Peyer's patch (tissue), 4 donors: ENCODE measurements at regions not wholly inside any gene's neighbourhood (a gene's known extent, or its start where the extent isn't known, plus 50 kb on each side); places are given as distances from the start of the nearest gene placed in this dataset.

ENCODE experiments used
- CTCF ChIP-seq, 6 experiments: fragments of 450-650 bp in 4 of 6; fragments of 200-600 bp in 2 of 6; sonication (generic) in 1 of 6; IDR thresholded peaks; one replicate each; pipeline ENCODE4 v1.5.1; 2017 to 2019; ENCODE audit warnings: antibody characterized with exemption in 6 of 6, mild to moderate bottlenecking in 3 of 6, moderate library complexity in 1 of 6
- POLR2A ChIP-seq, 2 donors: fragments of 450-650 bp; IDR thresholded peaks; one replicate each; pipeline ENCODE4 v1.5.1; 2017; ENCODE audit warnings: antibody characterized with exemption in 2 of 2, mild to moderate bottlenecking in 2 of 2, moderate library complexity in 2 of 2

GRCh38 chr10:123299598-123299997 lies 145.4 kb downstream of the BUB3 start:
- TF ChIP-seq CTCF (IDR thresholded peaks at IDR 0.05) (no peak), POLR2A (IDR thresholded peaks at IDR 0.05) (no peak)
